ENCODE measurements at regions not wholly inside any gene's neighbourhood (a gene's known extent, or its start where the extent isn't known, plus 50 kb on each side); places are given as distances from the start of the nearest gene placed in this dataset.

DNA sequence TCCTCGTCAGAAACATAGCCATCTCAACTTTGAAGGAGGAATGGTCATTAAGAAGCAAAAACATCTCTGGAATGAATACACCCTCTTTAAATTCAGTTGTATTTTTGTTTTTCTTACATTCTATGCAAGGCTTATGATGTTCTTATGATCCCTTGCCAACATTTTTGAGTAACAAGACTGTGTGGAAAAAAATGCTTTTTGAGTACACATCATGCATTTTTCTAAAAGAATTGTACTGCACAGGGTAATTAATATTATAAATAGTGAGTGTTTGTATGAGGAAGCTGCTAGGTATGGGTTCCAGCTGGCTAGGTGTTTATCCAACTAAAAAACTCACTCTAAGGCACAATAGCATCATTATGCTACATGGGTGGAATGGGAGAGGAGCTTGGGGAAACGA is 59.0 kb upstream of the SPATS2L start:
- Mint-ChIP-seq H3K4me1 (ENCODE audit: low read depth) (no peaks in the 10 kb centered on the region), H3K27ac (no peak overlapping the region), H3K36me3 (ENCODE audit: low read depth) (no peaks in the 10 kb centered on the region), H3K9me3 (no peaks in the 10 kb centered on the region), H3K4me3 (no peak overlapping the region), H3K27me3 (peaks cover 10% of the 10 kb centered on the region)
- Histone ChIP-seq H3K9me3 (ENCODE audit: control insufficient read depth in 1 of 2, insufficient read depth in 1 of 2, low read length in 2 of 2) (no peaks in the 10 kb centered on the region), H3K27me3 (ENCODE audit: control insufficient read depth in 1 of 2, insufficient read depth in 2 of 2, low read length in 2 of 2) (no peaks in the 10 kb centered on the region), H3K4me3 (ENCODE audit: low read length) (no peak overlapping the region), H3K27ac (ENCODE audit: low read depth in 1 of 2, low read length in 2 of 2) (no peak overlapping the region), H3K4me1 (ENCODE audit: insufficient read depth, low read length) (no peaks in the 10 kb centered on the region), H3K36me3 (ENCODE audit: insufficient read depth, low read length) (no peaks in the 10 kb centered on the region)
- POLR2A ChIA-PET = no interaction called here
- CTCF ChIA-PET = no interaction called here
- DNase-seq (no peak), ATAC-seq (ENCODE audit: poor library complexity) (no peak)
- intact Hi-C loops (cut with DNase I, micrococcal nuclease) = no loop called here
- TF ChIP-seq, protein P1, sequence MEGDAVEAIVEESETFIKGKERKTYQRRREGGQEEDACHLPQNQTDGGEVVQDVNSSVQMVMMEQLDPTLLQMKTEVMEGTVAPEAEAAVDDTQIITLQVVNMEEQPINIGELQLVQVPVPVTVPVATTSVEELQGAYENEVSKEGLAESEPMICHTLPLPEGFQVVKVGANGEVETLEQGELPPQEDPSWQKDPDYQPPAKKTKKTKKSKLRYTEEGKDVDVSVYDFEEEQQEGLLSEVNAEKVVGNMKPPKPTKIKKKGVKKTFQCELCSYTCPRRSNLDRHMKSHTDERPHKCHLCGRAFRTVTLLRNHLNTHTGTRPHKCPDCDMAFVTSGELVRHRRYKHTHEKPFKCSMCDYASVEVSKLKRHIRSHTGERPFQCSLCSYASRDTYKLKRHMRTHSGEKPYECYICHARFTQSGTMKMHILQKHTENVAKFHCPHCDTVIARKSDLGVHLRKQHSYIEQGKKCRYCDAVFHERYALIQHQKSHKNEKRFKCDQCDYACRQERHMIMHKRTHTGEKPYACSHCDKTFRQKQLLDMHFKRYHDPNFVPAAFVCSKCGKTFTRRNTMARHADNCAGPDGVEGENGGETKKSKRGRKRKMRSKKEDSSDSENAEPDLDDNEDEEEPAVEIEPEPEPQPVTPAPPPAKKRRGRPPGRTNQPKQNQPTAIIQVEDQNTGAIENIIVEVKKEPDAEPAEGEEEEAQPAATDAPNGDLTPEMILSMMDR (IDR thresholded peaks at IDR 0.05) = no peak

DNA sequence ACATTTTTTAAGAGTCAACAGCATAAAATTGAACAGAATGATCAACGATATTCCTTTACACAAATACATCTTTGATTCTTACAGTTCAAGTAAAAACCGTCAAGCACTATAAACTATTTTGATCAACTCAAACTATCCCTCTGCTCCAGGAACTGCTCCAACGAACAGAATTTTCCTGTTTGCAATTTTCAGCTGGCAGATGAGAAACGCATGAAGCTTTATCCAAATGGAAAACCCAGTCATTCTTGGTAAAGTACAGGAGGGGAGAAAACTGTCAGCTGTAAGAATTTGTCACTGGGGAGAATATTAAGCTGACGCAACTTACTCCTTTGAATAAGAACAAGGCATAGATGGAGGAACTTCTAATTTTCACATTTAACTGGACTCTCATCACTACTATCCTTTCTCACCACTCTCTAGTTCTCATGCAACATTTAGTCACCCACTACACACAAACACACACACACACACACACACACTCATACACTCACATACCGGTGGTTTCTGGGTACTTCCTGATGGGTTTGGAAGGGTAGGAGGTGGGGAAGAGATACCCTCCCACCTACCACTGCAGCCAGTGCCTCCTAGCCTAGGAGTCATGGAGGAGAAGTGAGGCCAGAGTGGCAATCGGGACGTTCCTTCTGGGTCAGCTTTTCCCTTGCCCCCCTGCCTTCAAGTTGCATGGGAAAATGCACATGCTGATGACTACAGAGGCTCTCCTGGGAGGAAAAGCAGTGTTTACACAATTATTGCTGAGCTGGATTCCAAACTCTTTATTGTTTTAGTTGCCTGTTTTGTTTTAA is 54.0 kb upstream of the SPATS2L start:
- H3K36me3 Mint-ChIP-seq (ENCODE audit: low read depth) = no peaks in the 10 kb centered on the region
- H3K27me3 Mint-ChIP-seq = peaks cover 15% of the 10 kb centered on the region
- DNase-seq (no peak), ATAC-seq (ENCODE audit: poor library complexity) (no peak)
- no peaks in the 10 kb centered on the region for H3K9me3 Mint-ChIP-seq
- H3K4me1 ChIP-seq (ENCODE audit: insufficient read depth, low read length) = no peaks in the 10 kb centered on the region
- no peaks in the 10 kb centered on the region for H3K4me1 Mint-ChIP-seq (ENCODE audit: low read depth)
- H3K27ac ChIP-seq (ENCODE audit: low read depth in 1 of 2, low read length in 2 of 2) = no peak overlapping the region
- H3K27me3 ChIP-seq (ENCODE audit: control insufficient read depth in 1 of 2, insufficient read depth in 2 of 2, low read length in 2 of 2) = peaks cover 0 to 6% of the 10 kb centered on the region in 2 experiments
- H3K4me3 ChIP-seq (ENCODE audit: low read length) = no peak overlapping the region
- H3K27ac Mint-ChIP-seq = no peak overlapping the region
- intact Hi-C loops (cut with DNase I, micrococcal nuclease) = no loop called here
- no peaks in the 10 kb centered on the region for H3K36me3 ChIP-seq (ENCODE audit: insufficient read depth, low read length)
- H3K4me3 Mint-ChIP-seq = no peak overlapping the region
- TF ChIP-seq, protein P1 (IDR thresholded peaks at IDR 0.05) = no peak
- CTCF ChIA-PET = no interaction called here
- H3K9me3 ChIP-seq (ENCODE audit: control insufficient read depth in 1 of 2, insufficient read depth in 1 of 2, low read length in 2 of 2) = no peaks in the 10 kb centered on the region
- POLR2A ChIA-PET = no interaction called here

DNA sequence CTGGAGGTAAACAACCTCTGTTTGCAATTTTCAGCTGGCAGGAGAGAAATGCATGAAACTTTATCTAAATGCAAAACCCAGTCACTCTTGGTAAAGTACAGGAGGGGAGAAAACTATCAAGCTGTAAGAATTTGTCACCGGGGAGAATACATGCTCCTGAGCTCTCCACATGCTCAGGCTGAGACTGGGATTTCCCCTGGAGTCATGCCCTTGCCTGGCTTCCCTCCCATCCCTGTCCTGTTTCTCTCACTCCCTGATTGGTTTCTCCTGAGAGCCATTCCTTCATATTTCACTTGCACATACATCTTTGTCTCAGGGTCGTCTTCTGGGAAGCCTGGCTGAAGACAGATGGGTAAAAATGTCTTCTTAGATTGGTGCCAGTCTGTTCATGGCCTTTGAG is 52.9 kb upstream of the SPATS2L start:
- H3K4me3 ChIP-seq (ENCODE audit: low read length) = no peak overlapping the region
- H3K4me1 ChIP-seq (ENCODE audit: insufficient read depth, low read length) = no peaks in the 10 kb centered on the region
- ATAC-seq (ENCODE audit: poor library complexity) (no peak), DNase-seq (no peak)
- no peak overlapping the region for H3K27ac ChIP-seq (ENCODE audit: low read depth in 1 of 2, low read length in 2 of 2)
- intact Hi-C loops (cut with DNase I, micrococcal nuclease) = no loop called here
- Mint-ChIP-seq H3K9me3 (no peaks in the 10 kb centered on the region), H3K4me3 (no peak overlapping the region), H3K4me1 (ENCODE audit: low read depth) (no peaks in the 10 kb centered on the region), H3K27me3 (peaks cover 10% of the 10 kb centered on the region), H3K27ac (no peak overlapping the region), H3K36me3 (ENCODE audit: low read depth) (no peaks in the 10 kb centered on the region)
- H3K27me3 ChIP-seq (ENCODE audit: control insufficient read depth in 1 of 2, insufficient read depth in 2 of 2, low read length in 2 of 2) = peaks cover 0 to 6% of the 10 kb centered on the region in 2 experiments
- TF ChIP-seq, protein P1 (IDR thresholded peaks at IDR 0.05) = no peak
- no peaks in the 10 kb centered on the region for H3K9me3 ChIP-seq (ENCODE audit: control insufficient read depth in 1 of 2, insufficient read depth in 1 of 2, low read length in 2 of 2)
- POLR2A ChIA-PET = interaction anchor here (0.5 kb wide), 1 partner anchor 101 kb away, joined by 3 read pairs; no protein-coding TSS in a partner anchor
- CTCF ChIA-PET = no interaction called here
- H3K36me3 ChIP-seq (ENCODE audit: insufficient read depth, low read length) = no peaks in the 10 kb centered on the region

All from CD4-positive, alpha-beta T cell (primary cell).